Type B pancreatic cell (in vitro differentiated cells): ENCODE measurements at regions not wholly inside any gene's neighbourhood (a gene's known extent, or its start where the extent isn't known, plus 50 kb on each side); places are given as distances from the start of the nearest gene placed in this dataset.

Experiments
- DNase-seq: peaks from one replicate; pipeline ENCODE4 v3.0.0; 2021; ENCODE audit warnings: mixed read lengths; ENCODE audit not compliant: unreplicated experiment; ENCODE audit errors: extremely low spot score
- H3K27ac Mint-ChIP-seq: 2 replicates; pipeline ENCODE4 v1.8.0; 2021; ENCODE audit warnings: mild to moderate bottlenecking, mixed read lengths
- H3K27me3 Mint-ChIP-seq: 2 replicates; pipeline ENCODE4 v1.8.0; 2021; ENCODE audit warnings: mixed read lengths
- H3K36me3 Mint-ChIP-seq: 2 replicates; pipeline ENCODE4 v1.8.0; 2021; ENCODE audit warnings: mixed read lengths
- H3K4me1 Mint-ChIP-seq: one replicate; pipeline ENCODE4 v1.8.0; 2021; ENCODE audit warnings: mixed read lengths; ENCODE audit not compliant: unreplicated experiment
- H3K4me3 Mint-ChIP-seq: 2 replicates; pipeline ENCODE4 v1.8.0; 2021; ENCODE audit warnings: mild to moderate bottlenecking, mixed read lengths
- H3K9me3 Mint-ChIP-seq: 2 replicates; pipeline ENCODE4 v1.8.0; 2021; ENCODE audit warnings: mixed read lengths
- CTCF ChIP-seq: fragments of 200-600 bp; sonication (generic); conservative IDR thresholded peaks from 2 replicates; pipeline ENCODE4 v1.5.0; 2021; ENCODE audit warnings: antibody characterized with exemption, mild to moderate bottlenecking

GRCh38 chr7:41167836-41168235, 535.1 kb downstream of the INHBA start:
- Mint-ChIP-seq H3K27me3 (no peaks in the 10 kb centered on the region), H3K4me1 (no peaks in the 10 kb centered on the region), H3K4me3 (no peak overlapping the region), H3K9me3 (peaks cover 17% of the 10 kb centered on the region), H3K27ac (no peak overlapping the region), H3K36me3 (no peaks in the 10 kb centered on the region)
- TF ChIP-seq CTCF = no peak
- DNase-seq = no peak

- H3K36me3 Mint-ChIP-seq = no peaks in the 10 kb centered on the region
- no peak for DNase-seq
- no peak overlapping the region for H3K27ac Mint-ChIP-seq
- no peaks in the 10 kb centered on the region for H3K27me3 Mint-ChIP-seq
- TF ChIP-seq CTCF = no peak
- no peaks in the 10 kb centered on the region for H3K4me1 Mint-ChIP-seq
- no peak overlapping the region for H3K4me3 Mint-ChIP-seq
- H3K9me3 Mint-ChIP-seq = peaks cover 9% of the 10 kb centered on the region
Observed at GRCh38 chr7:41164440-41164839, 538.5 kb downstream of the INHBA start.

GRCh38 chr7:41163991-41164390, 538.9 kb downstream of the INHBA start:
- no peak overlapping the region for H3K27ac Mint-ChIP-seq
- no peaks in the 10 kb centered on the region for H3K36me3 Mint-ChIP-seq
- DNase-seq = no peak
- H3K4me1 Mint-ChIP-seq = no peaks in the 10 kb centered on the region
- H3K9me3 Mint-ChIP-seq = peaks cover 9% of the 10 kb centered on the region
- no peak for TF ChIP-seq CTCF
- H3K4me3 Mint-ChIP-seq = no peak overlapping the region
- no peaks in the 10 kb centered on the region for H3K27me3 Mint-ChIP-seq

GRCh38 chr7:41162612-41163011, 540.3 kb downstream of the INHBA start:
- no peaks in the 10 kb centered on the region for H3K27me3 Mint-ChIP-seq
- no peak for TF ChIP-seq CTCF
- no peak overlapping the region for H3K4me3 Mint-ChIP-seq
- no peaks in the 10 kb centered on the region for H3K4me1 Mint-ChIP-seq
- DNase-seq = no peak
- H3K36me3 Mint-ChIP-seq = no peaks in the 10 kb centered on the region
- H3K27ac Mint-ChIP-seq = no peak overlapping the region
- peaks cover 9% of the 10 kb centered on the region for H3K9me3 Mint-ChIP-seq

GRCh38 chr7:41161041-41161587, 541.8 kb downstream of the INHBA start:
- peaks cover 9% of the 10 kb centered on the region for H3K9me3 Mint-ChIP-seq
- no peaks in the 10 kb centered on the region for H3K27me3 Mint-ChIP-seq
- H3K36me3 Mint-ChIP-seq = no peaks in the 10 kb centered on the region
- no peak overlapping the region for H3K27ac Mint-ChIP-seq
- no peaks in the 10 kb centered on the region for H3K4me1 Mint-ChIP-seq
- no peak for TF ChIP-seq CTCF
- no peak overlapping the region for H3K4me3 Mint-ChIP-seq
- no peak for DNase-seq

- Mint-ChIP-seq H3K27ac (no peak overlapping the region), H3K9me3 (peaks cover 9% of the 10 kb centered on the region), H3K4me3 (no peak overlapping the region), H3K4me1 (no peaks in the 10 kb centered on the region), H3K36me3 (no peaks in the 10 kb centered on the region), H3K27me3 (no peaks in the 10 kb centered on the region)
- TF ChIP-seq CTCF = no peak
- no peak for DNase-seq
Observed at GRCh38 chr7:41156268-41156667, 546.6 kb downstream of the INHBA start.
